ENCODE measurements at regions not wholly inside any gene's neighbourhood (a gene's known extent, or its start where the extent isn't known, plus 50 kb on each side); places are given as distances from the start of the nearest gene placed in this dataset.

GRCh38 chr6:85047818-85048217, 283.4 kb upstream of the TBX18 start:
- no peak for TF ChIP-seq ZNF274 (IDR thresholded peaks at IDR 0.05; ENCODE audit: low read depth, low read length)
- no peak for TF ChIP-seq YY1 (IDR thresholded peaks at IDR 0.05; ENCODE audit: insufficient read depth, insufficient read length)
- TF ChIP-seq SUZ12 (IDR thresholded peaks at IDR 0.05; ENCODE audit: extremely low read depth, insufficient read depth, insufficient read length): no peak
